Lower lobe of right lung (tissue), 2 donors: ENCODE measurements at regions not wholly inside any gene's neighbourhood (a gene's known extent, or its start where the extent isn't known, plus 50 kb on each side); places are given as distances from the start of the nearest gene placed in this dataset.
A peak's percentile ranks its signal among the peaks of the same experiment; 100 is the strongest.

Experiments
- ATAC-seq, 2 donors: fragments of 200-7000 bp; cut with Tn5 transposase; one replicate each; pipeline ENCODE4 v1.9.1; 2020 to 2022; ENCODE audit warnings: mild to moderate bottlenecking in 2 of 2, moderate library complexity in 2 of 2
- DNase-seq: peaks from one replicate; pipeline ENCODE4 v3.0.0-alpha.2; 2020
- H3K27ac ChIP-seq: fragments of 200-600 bp; one replicate; pipeline ENCODE4 v1.8.0; 2022
- H3K27me3 ChIP-seq: fragments of 200-600 bp; one replicate; pipeline ENCODE4 v1.8.0; 2022; ENCODE audit warnings: low read depth
- H3K36me3 ChIP-seq: fragments of 200-600 bp; one replicate; pipeline ENCODE4 v1.8.0; 2022; ENCODE audit warnings: mild to moderate bottlenecking
- H3K4me1 ChIP-seq: fragments of 200-600 bp; one replicate; pipeline ENCODE4 v1.8.0; 2022
- H3K4me3 ChIP-seq: fragments of 200-600 bp; one replicate; pipeline ENCODE4 v1.8.0; 2022; ENCODE audit warnings: mild to moderate bottlenecking
- H3K9me3 ChIP-seq: fragments of 200-600 bp; one replicate; pipeline ENCODE4 v1.8.0; 2022
- CTCF ChIP-seq: fragments of 200-600 bp; IDR thresholded peaks from one replicate; pipeline ENCODE4 v1.8.0; 2022; ENCODE audit warnings: antibody characterized with exemption, mild to moderate bottlenecking
- intact Hi-C: fragments of 100-400 bp; cut with DNase I; formaldehyde crosslinking; loops from one replicate; pipeline ENCODE4 v1.11.0; 2022
- donor health status: DM: no; HTN: yes; CAD: no; lungs with severe emphysema.

DNA sequence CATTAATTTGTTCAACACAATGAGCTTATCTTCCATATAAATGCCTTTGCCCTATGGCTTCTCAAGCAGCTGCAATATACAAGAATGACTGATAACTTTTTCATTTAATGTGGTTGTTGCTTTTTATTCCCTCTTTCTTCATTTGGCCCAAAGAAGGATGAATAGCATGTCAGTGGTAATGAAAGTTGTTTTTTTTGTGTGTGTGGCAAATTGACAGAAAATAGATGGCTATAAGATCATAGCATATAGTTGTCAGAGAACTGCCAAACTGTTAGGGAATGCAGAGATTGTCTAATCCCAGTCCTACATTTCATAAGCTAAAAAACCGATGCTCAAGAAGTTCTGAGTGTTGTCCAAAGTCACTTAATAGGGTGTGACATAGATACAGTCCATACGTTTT lies 244.3 kb downstream of the ACTR3 start:
- Histone ChIP-seq H3K36me3 (no peaks in the 10 kb centered on the region), H3K4me1 (no peaks in the 10 kb centered on the region), H3K9me3 (no peaks in the 10 kb centered on the region), H3K4me3 (no peak overlapping the region), H3K27ac (no peak overlapping the region), H3K27me3 (no peaks in the 10 kb centered on the region)
- ATAC-seq (no peak), DNase-seq (no peak)
- intact Hi-C loops: no loop called here
- TF ChIP-seq CTCF: no peak

GRCh38 chr2:114139542-114139941 lies 249.7 kb downstream of the ACTR3 start:
- Histone ChIP-seq H3K27ac (no peak overlapping the region), H3K27me3 (no peaks in the 10 kb centered on the region), H3K9me3 (no peaks in the 10 kb centered on the region), H3K36me3 (no peaks in the 10 kb centered on the region), H3K4me1 (no peaks in the 10 kb centered on the region), H3K4me3 (no peak overlapping the region)
- no peak for TF ChIP-seq CTCF
- DNase-seq (no peak), ATAC-seq (no peak)
- intact Hi-C loops: no loop called here

DNA sequence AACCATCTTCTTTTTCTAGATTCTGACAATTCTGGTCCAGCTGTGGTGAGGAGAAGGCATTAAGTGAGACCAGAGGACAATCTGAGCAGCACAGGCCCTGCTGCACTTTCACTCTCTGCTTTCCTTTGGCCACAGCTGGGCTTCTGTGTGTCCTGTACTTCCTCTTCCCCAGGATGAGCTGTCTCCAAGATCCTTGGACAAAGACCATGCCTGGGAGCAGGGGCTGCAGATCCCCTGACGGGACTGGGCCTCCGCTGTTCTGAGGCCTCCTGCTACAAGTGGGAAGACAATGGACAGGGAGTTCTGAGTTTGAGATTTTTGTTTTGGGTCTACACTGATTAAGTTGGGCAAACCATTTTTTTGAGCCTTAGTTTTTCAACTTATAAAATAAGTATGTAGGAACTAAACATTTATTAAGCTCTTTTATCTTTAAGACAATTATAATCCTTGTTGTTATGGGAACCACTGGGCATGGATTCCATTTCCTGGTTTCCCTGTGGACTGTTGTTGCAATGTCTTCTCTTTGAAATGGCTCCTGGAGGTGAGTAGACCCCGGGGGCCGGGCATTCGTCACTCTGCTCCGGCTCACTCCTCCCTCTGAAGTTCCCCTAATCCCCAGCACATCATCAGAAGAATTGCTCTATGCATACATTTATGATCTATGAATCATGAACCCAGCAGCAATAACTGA lies 266.6 kb downstream of the ACTR3 start:
- no peak for TF ChIP-seq CTCF
- no peaks in the 10 kb centered on the region for H3K27me3 ChIP-seq
- DNase-seq (no peak), ATAC-seq (no peak)
- H3K4me1 ChIP-seq: no peaks in the 10 kb centered on the region
- no peak overlapping the region for H3K27ac ChIP-seq
- intact Hi-C loops: no loop called here
- H3K36me3 ChIP-seq: no peaks in the 10 kb centered on the region
- H3K4me3 ChIP-seq: no peak overlapping the region
- H3K9me3 ChIP-seq: no peaks in the 10 kb centered on the region

DNA sequence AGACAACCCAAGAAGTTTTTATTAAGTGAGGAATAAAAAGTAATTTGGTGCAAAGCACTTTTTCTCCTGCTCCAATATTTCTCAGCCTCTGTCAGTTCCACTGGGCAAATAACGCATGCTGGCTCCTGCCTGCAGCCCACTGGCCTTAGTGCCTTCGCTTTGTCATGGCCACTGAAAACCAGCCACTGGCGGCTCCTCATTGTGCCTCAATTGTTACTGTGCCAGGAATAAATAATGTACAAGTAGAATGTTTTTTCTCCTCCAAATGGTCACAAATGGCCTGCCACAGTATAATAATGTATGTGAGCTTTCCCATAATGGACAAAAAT lies 267.1 kb downstream of the ACTR3 start:
- H3K4me3 ChIP-seq: no peak overlapping the region
- intact Hi-C loops: no loop called here
- ATAC-seq (no peak), DNase-seq (no peak)
- H3K27me3 ChIP-seq: no peaks in the 10 kb centered on the region
- no peak overlapping the region for H3K27ac ChIP-seq
- no peak for TF ChIP-seq CTCF
- H3K9me3 ChIP-seq: no peaks in the 10 kb centered on the region
- H3K36me3 ChIP-seq: no peaks in the 10 kb centered on the region
- no peaks in the 10 kb centered on the region for H3K4me1 ChIP-seq

DNA sequence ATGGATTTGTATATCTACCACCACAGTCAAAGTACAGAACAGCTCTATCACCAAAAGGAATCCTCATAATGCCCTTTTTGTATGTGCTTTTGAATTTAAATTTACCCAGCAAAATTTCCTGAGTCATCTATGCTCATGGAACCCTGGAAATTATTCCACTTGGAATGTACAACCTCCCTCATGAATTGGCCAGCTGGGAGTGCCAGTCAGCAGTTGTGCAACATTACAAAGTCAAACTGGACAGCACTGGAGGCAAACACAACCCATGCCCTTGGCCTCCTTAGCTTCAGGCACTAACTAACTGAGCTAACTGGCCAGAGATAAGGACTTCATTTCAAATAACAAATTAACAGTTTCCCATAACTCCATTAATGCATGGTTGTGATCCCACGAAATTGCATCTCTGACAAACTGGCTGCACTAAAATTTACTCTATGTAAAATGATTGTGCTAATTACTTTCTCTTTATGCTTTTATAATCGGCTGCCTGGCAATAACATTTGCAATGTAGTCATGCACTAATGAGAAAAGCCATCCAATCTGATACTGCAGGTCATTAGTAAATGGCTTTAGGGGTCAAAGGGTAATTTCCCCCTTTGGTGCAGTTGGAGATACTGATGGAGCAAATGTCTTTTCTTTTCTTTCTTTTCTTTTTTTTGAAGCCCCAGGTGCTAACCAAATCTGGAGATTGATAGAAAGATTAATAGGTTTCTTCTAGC lies 270.5 kb downstream of the ACTR3 start:
- no peaks in the 10 kb centered on the region for H3K27me3 ChIP-seq
- intact Hi-C loops: no loop called here
- no peak overlapping the region for H3K27ac ChIP-seq
- no peak for TF ChIP-seq CTCF
- peak in 1 of 2 donors; percentile 37 for ATAC-seq
- DNase-seq: no peak
- no peaks in the 10 kb centered on the region for H3K36me3 ChIP-seq
- H3K4me3 ChIP-seq: no peak overlapping the region
- H3K4me1 ChIP-seq: no peaks in the 10 kb centered on the region
- H3K9me3 ChIP-seq: no peaks in the 10 kb centered on the region
